Vagina (tissue), 2 donors: ENCODE measurements at regions not wholly inside any gene's neighbourhood (a gene's known extent, or its start where the extent isn't known, plus 50 kb on each side); places are given as distances from the start of the nearest gene placed in this dataset.

Experiments
- CTCF ChIP-seq, 3 experiments: fragments of 450-650 bp in 2 of 3; fragments of 200-600 bp in 1 of 3; sonication (generic) in 1 of 3; IDR thresholded peaks; one replicate each; pipeline ENCODE4 v1.5.1; 2017 to 2019; ENCODE audit warnings: antibody characterized with exemption in 3 of 3, mild to moderate bottlenecking in 2 of 3, moderate library complexity in 2 of 3
- POLR2A ChIP-seq, 2 donors: fragments of 450-650 bp; IDR thresholded peaks; one replicate each; pipeline ENCODE4 v1.6.1; 2017; ENCODE audit warnings: antibody characterized with exemption in 2 of 2, mild to moderate bottlenecking in 2 of 2, moderate library complexity in 2 of 2
- POLR2AphosphoS5 ChIP-seq, 2 donors: sonication (generic); formaldehyde crosslinking; IDR thresholded peaks; one replicate each; pipeline ENCODE4 v1.9.0; 2017; ENCODE audit warnings: antibody characterized with exemption in 2 of 2, mild to moderate bottlenecking in 2 of 2, low read depth in 1 of 2; ENCODE audit not compliant: insufficient read depth in 1 of 2

- TF ChIP-seq CTCF (IDR thresholded peaks at IDR 0.05) (no peak), POLR2A (IDR thresholded peaks at IDR 0.05) (no peak), POLR2AphosphoS5 (IDR thresholded peaks at IDR 0.05; ENCODE audit: insufficient read depth in 1 of 2, low read depth in 1 of 2) (no peak)
These were observed 153.9 kb upstream of the EGLN3 start for GRCh38 chr14:34104489-34105397.
